H9 (cell line): ENCODE measurements at regions not wholly inside any gene's neighbourhood (a gene's known extent, or its start where the extent isn't known, plus 50 kb on each side); places are given as distances from the start of the nearest gene placed in this dataset.

Experiments
- DNase-seq: peaks from one replicate; pipeline ENCODE4 v3.0.0-alpha.2; 2017
- H2AFZ ChIP-seq: one replicate; pipeline ENCODE4 v1.6.1; 2013; ENCODE audit warnings: mild to moderate bottlenecking, low read length, control low read depth, moderate library complexity
- H2AK5ac ChIP-seq: 2 replicates; pipeline ENCODE4 v1.6.1; 2013; ENCODE audit warnings: low read length, control low read depth, mixed read lengths; ENCODE audit not compliant: insufficient read length
- H2BK120ac ChIP-seq: one replicate; pipeline ENCODE4 v1.6.1; 2013; ENCODE audit warnings: low read depth, mild to moderate bottlenecking, low read length, control low read depth, inconsistent platforms; ENCODE audit not compliant: poor library complexity, severe bottlenecking
- H2BK12ac ChIP-seq: 2 replicates; pipeline ENCODE4 v1.6.1; 2013; ENCODE audit warnings: low read length, control low read depth, mixed read lengths, low read depth; ENCODE audit not compliant: insufficient read length
- H2BK15ac ChIP-seq: 2 replicates; pipeline ENCODE4 v1.6.1; 2013; ENCODE audit warnings: low read depth, low read length, control low read depth
- H2BK20ac ChIP-seq: one replicate; pipeline ENCODE4 v1.6.1; 2013; ENCODE audit warnings: low read depth, mild to moderate bottlenecking, low read length, control low read depth, inconsistent platforms; ENCODE audit not compliant: poor library complexity, severe bottlenecking
- H2BK5ac ChIP-seq: 2 replicates; pipeline ENCODE4 v1.6.1; 2013; ENCODE audit warnings: low read length, control low read depth, mixed read lengths; ENCODE audit not compliant: insufficient read length
- H3K14ac ChIP-seq: 2 replicates; pipeline ENCODE4 v1.6.1; 2013; ENCODE audit warnings: low read length, control low read depth; ENCODE audit not compliant: insufficient read depth
- H3K18ac ChIP-seq: 2 replicates; pipeline ENCODE4 v1.6.1; 2013; ENCODE audit warnings: low read depth, mild to moderate bottlenecking, mixed read lengths, low read length, control low read depth; ENCODE audit not compliant: insufficient read length
- H3K23ac ChIP-seq: 2 replicates; pipeline ENCODE4 v1.6.1; 2013; ENCODE audit warnings: low read length, control low read depth, mixed read lengths, low read depth; ENCODE audit not compliant: insufficient read length
- H3K23me2 ChIP-seq: 2 replicates; pipeline ENCODE4 v1.6.1; 2013; ENCODE audit warnings: low read depth, mild to moderate bottlenecking, mixed read lengths, low read length, control low read depth; ENCODE audit not compliant: insufficient read length, poor library complexity, severe bottlenecking
- H3K27ac ChIP-seq: 2 replicates; pipeline ENCODE4 v1.5.1; 2013; ENCODE audit warnings: low read length, control low read depth, mixed read lengths, low read depth; ENCODE audit not compliant: insufficient read length
- H3K27me3 ChIP-seq: 2 replicates; pipeline ENCODE4 v1.6.1; 2013; ENCODE audit warnings: low read length, control low read depth, inconsistent platforms; ENCODE audit not compliant: insufficient read depth
- H3K4ac ChIP-seq: 2 replicates; pipeline ENCODE4 v1.6.1; 2013; ENCODE audit warnings: low read depth, mild to moderate bottlenecking, control low read depth, inconsistent platforms, low read length, moderate library complexity
- H3K4me1 ChIP-seq: 2 replicates; pipeline ENCODE4 v1.6.1; 2013; ENCODE audit warnings: low read length, control low read depth, inconsistent platforms; ENCODE audit not compliant: insufficient read depth
- H3K4me2 ChIP-seq: 2 replicates; pipeline ENCODE4 v1.6.1; 2013; ENCODE audit warnings: low read length, control low read depth, mixed read lengths; ENCODE audit not compliant: insufficient read length, insufficient read depth
- H3K56ac ChIP-seq: 2 replicates; pipeline ENCODE4 v1.6.1; 2013; ENCODE audit warnings: low read depth, mild to moderate bottlenecking, mixed read lengths, low read length, control low read depth; ENCODE audit not compliant: insufficient read length
- H3K79me1 ChIP-seq: 2 replicates; pipeline ENCODE4 v1.6.1; 2013; ENCODE audit warnings: low read depth, mild to moderate bottlenecking, moderate library complexity, low read length, control low read depth, inconsistent platforms; ENCODE audit not compliant: insufficient read depth, poor library complexity, severe bottlenecking
- H3K79me2 ChIP-seq: 2 replicates; pipeline ENCODE4 v1.6.1; 2013; ENCODE audit warnings: low read length, control low read depth, inconsistent platforms; ENCODE audit not compliant: insufficient read depth
- H3K9ac ChIP-seq: 2 replicates; pipeline ENCODE4 v1.6.1; 2013; ENCODE audit warnings: low read length, control low read depth, mixed read lengths; ENCODE audit not compliant: insufficient read length; ENCODE audit errors: extremely low read depth
- H3K9me3 ChIP-seq: one replicate; pipeline ENCODE4 v1.6.1; 2013; ENCODE audit warnings: low read depth, low read length, inconsistent platforms; ENCODE audit not compliant: control insufficient read depth
- H3T11ph ChIP-seq: one replicate; pipeline ENCODE4 v1.6.1; 2013; ENCODE audit warnings: mild to moderate bottlenecking, low read length, control low read depth, inconsistent platforms
- H4K20me1 ChIP-seq: one replicate; pipeline ENCODE4 v1.6.1; 2013; ENCODE audit not compliant: control insufficient read depth, insufficient read length, insufficient read depth
- H4K5ac ChIP-seq: 2 replicates; pipeline ENCODE4 v1.6.1; 2013; ENCODE audit warnings: low read depth, mild to moderate bottlenecking, mixed read lengths, low read length, control low read depth; ENCODE audit not compliant: insufficient read length
- H4K8ac ChIP-seq: replicated peaks from 2 replicates; pipeline ENCODE4 v1.6.1; 2013; ENCODE audit warnings: low read length, control low read depth, mixed read lengths, low read depth; ENCODE audit not compliant: insufficient read length
- H4K91ac ChIP-seq: 2 replicates; pipeline ENCODE4 v1.6.1; 2013; ENCODE audit warnings: low read depth, mild to moderate bottlenecking, moderate library complexity, mixed read lengths, low read length, control low read depth; ENCODE audit not compliant: insufficient read length
- H3K27ac Mint-ChIP-seq, 3 experiments: 2 replicates in 2 of 3; 3 replicates in 1 of 3; pipeline ENCODE4 v1.8.0; 2020 to 2021; ENCODE audit warnings: mixed read lengths in 3 of 3, mild to moderate bottlenecking in 1 of 3, moderate library complexity in 1 of 3
- H3K27me3 Mint-ChIP-seq: 2 replicates; pipeline ENCODE4 v1.8.0; 2021; ENCODE audit warnings: low read depth, mild to moderate bottlenecking, moderate library complexity, mixed read lengths
- H3K36me3 Mint-ChIP-seq, 3 experiments: 2 replicates in 2 of 3; 3 replicates in 1 of 3; pipeline ENCODE4 v1.8.0; 2020 to 2021; ENCODE audit warnings: low read depth in 3 of 3, mixed read lengths in 3 of 3; ENCODE audit not compliant: insufficient read depth in 1 of 3
- H3K4me1 Mint-ChIP-seq, 2 experiments: 2 replicates each; pipeline ENCODE4 v1.8.0; 2020; ENCODE audit warnings: mixed read lengths in 2 of 2
- H3K4me3 Mint-ChIP-seq, 2 experiments: 2 replicates in 1 of 2; 3 replicates in 1 of 2; pipeline ENCODE4 v1.8.0; 2020 to 2021; ENCODE audit warnings: mild to moderate bottlenecking in 2 of 2, mixed read lengths in 2 of 2, moderate library complexity in 1 of 2
- H3K9me3 Mint-ChIP-seq, 2 experiments: 2 replicates in 1 of 2; 3 replicates in 1 of 2; pipeline ENCODE4 v1.8.0; 2020; ENCODE audit warnings: mild to moderate bottlenecking in 2 of 2, mixed read lengths in 2 of 2, moderate library complexity in 1 of 2
- WGBS: extraction: QIAGEN DNeasy Blood & Tissue Kit; methylation state at CpG from one replicate; pipeline ENCODE4 v1.1.7; 2013; ENCODE audit warnings: missing lambda C conversion rate, low lambda C conversion rate, mixed read lengths; ENCODE audit not compliant: insufficient read length; ENCODE audit errors: extremely low coverage; 5-methylcytosine and 5-hydroxymethylcytosine counted together
- TF ChIP-seq, protein P1 (sequence below): fragments of 200-600 bp; sonication (generic); conservative IDR thresholded peaks from 3 replicates; pipeline ENCODE4 v1.8.0; 2021; ENCODE audit warnings: antibody characterized with exemption, mild to moderate bottlenecking

DNA sequence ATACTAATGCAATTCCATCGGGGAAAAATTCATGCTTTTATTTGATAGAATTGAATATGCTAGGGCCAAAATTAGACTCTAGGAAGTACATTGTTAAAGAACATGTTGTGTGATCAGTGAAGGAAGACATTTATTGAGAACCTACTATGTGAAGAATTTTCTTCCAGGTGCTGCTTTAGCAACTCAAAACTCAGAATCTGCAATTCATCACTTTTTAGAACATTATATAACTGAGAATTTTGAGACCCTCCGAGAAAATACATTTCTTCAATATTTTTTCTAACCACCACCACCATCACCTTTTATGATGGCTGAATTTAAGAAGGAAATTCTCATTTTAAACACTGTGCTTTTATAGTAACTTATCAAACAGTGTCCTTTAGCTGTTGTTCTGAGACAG lies 315.2 kb downstream of the FIGN start:
- H4K20me1 ChIP-seq = no peaks in the 10 kb centered on the region
- Mint-ChIP-seq H3K9me3 (no peaks in the 10 kb centered on the region), H3K4me1 (peaks cover 3 to 5% of the 10 kb centered on the region in 2 experiments), H3K36me3 (no peaks in the 10 kb centered on the region), H3K4me3 (no peak overlapping the region), H3K27ac (no peak overlapping the region), H3K27me3 (no peaks in the 10 kb centered on the region)
- H4K91ac ChIP-seq = no peak overlapping the region
- no peak overlapping the region for H2AFZ ChIP-seq
- H4K5ac ChIP-seq = no peak overlapping the region
- no peak overlapping the region for H2BK12ac ChIP-seq
- H2BK15ac ChIP-seq = no peak overlapping the region
- no peak overlapping the region for H3K18ac ChIP-seq
- no peaks in the 10 kb centered on the region for H3K27me3 ChIP-seq
- no peaks in the 10 kb centered on the region for H3K23me2 ChIP-seq
- no peak overlapping the region for H2BK20ac ChIP-seq
- H3K79me2 ChIP-seq = no peaks in the 10 kb centered on the region
- H3K4me1 ChIP-seq = no peaks in the 10 kb centered on the region
- no peak overlapping the region for H3K14ac ChIP-seq
- H2AK5ac ChIP-seq = no peak overlapping the region
- H3K23ac ChIP-seq = no peak overlapping the region
- no peak for DNase-seq
- no CpG with 5 or more reads among the region's 2 CpGs for WGBS
- no peak overlapping the region for H3T11ph ChIP-seq
- no peak overlapping the region for H2BK5ac ChIP-seq
- TF ChIP-seq, protein P1, sequence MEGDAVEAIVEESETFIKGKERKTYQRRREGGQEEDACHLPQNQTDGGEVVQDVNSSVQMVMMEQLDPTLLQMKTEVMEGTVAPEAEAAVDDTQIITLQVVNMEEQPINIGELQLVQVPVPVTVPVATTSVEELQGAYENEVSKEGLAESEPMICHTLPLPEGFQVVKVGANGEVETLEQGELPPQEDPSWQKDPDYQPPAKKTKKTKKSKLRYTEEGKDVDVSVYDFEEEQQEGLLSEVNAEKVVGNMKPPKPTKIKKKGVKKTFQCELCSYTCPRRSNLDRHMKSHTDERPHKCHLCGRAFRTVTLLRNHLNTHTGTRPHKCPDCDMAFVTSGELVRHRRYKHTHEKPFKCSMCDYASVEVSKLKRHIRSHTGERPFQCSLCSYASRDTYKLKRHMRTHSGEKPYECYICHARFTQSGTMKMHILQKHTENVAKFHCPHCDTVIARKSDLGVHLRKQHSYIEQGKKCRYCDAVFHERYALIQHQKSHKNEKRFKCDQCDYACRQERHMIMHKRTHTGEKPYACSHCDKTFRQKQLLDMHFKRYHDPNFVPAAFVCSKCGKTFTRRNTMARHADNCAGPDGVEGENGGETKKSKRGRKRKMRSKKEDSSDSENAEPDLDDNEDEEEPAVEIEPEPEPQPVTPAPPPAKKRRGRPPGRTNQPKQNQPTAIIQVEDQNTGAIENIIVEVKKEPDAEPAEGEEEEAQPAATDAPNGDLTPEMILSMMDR = no peak
- no peaks in the 10 kb centered on the region for H3K79me1 ChIP-seq
- H3K56ac ChIP-seq = no peak overlapping the region
- no peak overlapping the region for H3K9ac ChIP-seq
- no peak overlapping the region for H2BK120ac ChIP-seq
- no peak overlapping the region for H3K4me2 ChIP-seq
- no peak overlapping the region for H3K27ac ChIP-seq
- no peak overlapping the region for H3K4ac ChIP-seq
- H4K8ac ChIP-seq = no peak overlapping the region
- H3K9me3 ChIP-seq = no peaks in the 10 kb centered on the region
